Posterior vena cava (tissue), 2 donors: ENCODE measurements at regions not wholly inside any gene's neighbourhood (a gene's known extent, or its start where the extent isn't known, plus 50 kb on each side); places are given as distances from the start of the nearest gene placed in this dataset.

Experiments
- DNase-seq: peaks from one replicate; pipeline ENCODE4 v3.0.0-alpha.2; 2020; ENCODE audit warnings: low spot score
- intact Hi-C, 2 donors: fragments of 100-400 bp; cut with DNase I; formaldehyde crosslinking; loops; one replicate each; pipeline versions ENCODE4 v1.14.1 to v1.14.2; 2022 to 2023
- donor health status: DM: yes; HTN: yes; CAD: no.
- donor health status: DM: yes; HTN: yes; CAD: no.

DNA sequence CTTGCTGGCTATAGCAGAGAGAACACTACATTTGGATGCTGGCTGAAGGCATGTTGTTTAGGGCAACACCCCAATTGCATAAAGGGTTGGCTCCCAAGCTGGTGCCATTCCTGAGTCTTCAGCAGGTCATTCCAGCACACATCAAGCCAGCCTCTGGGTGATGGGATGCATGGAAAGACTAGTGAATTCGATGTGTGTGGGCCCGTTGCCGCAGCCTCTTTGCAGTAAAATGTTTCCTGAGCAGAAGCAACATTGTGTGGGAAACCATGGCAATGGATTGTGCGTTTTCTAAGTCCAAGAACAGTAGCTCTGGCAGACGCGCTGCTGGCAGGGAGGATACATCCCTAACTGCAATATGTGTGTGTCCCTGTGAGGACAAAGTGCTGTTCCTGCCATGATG is 142.4 kb upstream of the SLC24A3 start:
- DNase-seq: no peak

DNA sequence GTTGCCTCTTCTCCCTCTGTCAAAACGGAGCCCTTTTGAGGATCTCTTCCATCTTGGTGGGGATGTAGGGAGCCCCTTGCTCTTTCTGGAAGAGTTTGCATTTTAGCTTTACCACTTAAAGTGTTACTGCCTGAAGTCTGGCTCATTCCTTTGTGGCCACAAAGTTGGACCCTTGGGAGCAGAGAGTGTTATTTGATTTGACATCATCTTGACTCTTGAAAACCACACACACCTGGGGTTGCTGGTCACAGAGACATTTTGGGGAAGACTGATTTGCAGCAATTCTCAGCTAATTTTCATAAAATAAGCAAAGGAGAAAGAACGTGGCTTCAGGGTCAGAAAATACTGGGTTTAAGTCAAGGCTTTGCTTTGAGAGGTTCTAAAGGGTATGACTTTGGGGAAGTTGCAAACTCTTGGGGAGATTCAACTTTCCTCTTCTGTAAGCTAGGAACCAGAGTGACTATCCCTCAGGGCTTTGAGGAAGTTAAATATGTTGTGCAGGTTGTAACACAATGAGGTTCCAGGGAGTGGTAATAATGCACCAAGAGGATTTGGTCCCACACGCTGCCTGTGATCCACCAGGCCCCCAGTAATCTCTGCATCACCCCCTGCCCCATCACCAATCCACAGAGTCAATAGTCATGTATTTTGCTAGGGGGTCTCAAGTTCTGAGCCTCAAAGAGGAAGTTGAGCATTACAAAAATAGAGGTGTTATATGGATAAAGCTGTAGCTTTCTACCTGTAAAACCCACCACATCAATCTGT is 141.6 kb upstream of the SLC24A3 start:
- intact Hi-C loops: no loop called here
- no peak for DNase-seq

More for the DNA sequence above, 142.4 kb upstream of the SLC24A3 start:
- intact Hi-C loops: no loop called here

DNA sequence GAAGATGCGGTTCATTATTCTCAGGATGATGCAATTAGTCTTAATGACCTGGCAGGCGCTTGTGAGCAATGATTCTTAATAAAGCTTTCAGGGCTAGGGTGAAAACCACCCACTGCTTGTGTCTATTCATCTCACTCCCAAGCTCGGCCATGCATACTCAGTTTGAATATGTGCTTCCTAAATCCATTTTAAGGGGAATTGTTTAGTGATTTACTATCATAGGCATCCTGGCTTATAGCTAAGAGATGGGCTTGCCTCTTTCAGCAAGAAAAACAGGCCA is 141.1 kb upstream of the SLC24A3 start:
- DNase-seq: no peak
- intact Hi-C loops: no loop called here

DNA sequence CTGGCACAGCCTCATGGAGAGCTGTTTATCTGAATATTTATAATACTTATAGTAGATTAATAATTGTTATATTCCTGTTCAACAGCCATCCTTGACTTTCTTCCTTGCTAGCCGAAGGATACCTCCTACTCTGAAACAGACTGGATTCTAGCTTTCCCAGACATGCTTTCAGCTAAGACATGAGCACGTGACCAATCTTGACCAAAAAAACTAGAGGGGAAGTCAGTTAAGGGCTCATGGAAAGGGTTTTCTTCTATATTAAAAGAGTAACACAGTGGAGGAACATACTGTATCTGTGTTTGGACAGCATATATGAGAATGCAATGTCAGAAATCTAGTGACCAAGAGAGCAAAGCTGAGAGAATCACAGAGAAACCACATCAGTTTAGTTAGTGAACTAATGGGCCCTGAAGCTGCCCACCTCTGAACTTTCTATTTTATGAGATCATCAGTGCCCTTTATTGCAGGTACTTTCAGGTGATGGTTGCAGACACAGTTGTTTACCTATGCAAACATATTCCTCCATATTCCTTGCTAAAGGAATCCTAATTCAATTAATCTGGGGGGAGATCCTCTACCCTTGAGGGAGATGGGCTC is 140.4 kb upstream of the SLC24A3 start:
- intact Hi-C loops: no loop called here
- no peak for DNase-seq

DNA sequence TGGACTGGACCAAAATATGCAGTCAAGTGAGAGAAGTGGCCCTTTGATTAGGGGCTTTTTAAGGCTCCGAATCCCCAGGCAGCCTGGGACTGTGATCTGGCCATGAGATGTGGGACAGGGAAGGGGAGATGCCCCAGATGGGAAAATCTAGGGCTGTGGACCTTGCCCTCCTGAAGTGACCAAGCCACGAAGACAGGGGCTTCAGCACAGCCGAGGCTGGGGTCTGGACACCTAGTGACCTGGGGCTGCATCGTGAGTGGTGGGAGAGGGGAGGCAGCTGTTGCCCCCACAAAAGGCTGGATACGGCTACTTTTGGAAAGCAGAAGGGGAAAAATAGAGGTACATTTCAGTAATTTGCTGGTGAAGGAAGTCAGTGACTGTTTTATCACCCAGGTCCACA is 139.5 kb upstream of the SLC24A3 start:
- DNase-seq: no peak
- intact Hi-C loops: no loop called here

DNA sequence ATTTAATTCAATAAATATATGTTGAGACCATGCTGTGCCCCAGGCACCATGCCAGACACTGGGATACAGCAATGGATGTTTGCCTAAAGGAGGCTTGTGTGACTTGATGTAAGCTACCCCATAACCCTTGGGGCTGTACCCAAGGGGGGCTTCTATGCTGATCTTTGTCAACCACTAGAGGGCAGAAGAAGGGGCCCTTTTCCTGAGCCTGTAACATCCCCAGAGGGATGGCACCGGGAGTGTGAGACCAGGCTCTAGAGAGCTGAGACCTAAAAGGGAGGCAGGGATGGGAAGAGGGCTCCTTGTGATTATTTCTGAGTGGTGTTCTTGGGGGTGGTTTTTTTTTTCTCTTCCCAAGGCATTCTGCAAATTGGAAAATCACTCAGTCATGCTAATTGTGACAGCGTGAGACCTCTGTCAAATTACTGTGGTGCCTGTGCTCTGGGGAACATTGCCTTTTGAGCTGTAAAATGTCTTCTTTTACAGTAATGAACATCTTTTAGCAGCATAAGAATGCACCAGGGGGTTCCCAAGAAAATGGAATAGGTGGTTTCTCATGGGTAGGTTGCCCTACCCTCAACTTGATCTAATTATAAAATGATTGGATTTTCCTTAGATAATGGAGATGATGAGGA is 138.7 kb upstream of the SLC24A3 start:
- DNase-seq: no peak
- intact Hi-C loops: no loop called here

DNA sequence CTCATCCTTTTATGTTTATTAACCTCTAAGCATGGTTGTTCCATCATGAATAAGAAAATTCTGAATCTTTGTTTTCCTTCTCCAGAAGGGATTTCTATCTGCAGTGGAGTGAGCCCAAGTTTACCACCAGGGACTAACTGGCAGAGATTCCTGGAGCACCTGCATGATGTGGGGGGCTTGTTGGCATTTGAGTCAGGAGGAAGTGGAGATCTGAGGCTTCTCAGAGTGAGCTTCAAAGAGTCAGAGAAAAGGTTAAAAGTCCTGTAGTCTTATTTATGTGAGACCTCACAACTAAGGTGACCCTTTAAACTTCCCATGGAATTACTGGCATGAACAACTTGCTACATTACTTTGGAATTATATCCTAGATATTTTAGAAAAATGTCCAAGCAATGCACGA is 138.1 kb upstream of the SLC24A3 start:
- no peak for DNase-seq
- intact Hi-C loops: no loop called here

DNA sequence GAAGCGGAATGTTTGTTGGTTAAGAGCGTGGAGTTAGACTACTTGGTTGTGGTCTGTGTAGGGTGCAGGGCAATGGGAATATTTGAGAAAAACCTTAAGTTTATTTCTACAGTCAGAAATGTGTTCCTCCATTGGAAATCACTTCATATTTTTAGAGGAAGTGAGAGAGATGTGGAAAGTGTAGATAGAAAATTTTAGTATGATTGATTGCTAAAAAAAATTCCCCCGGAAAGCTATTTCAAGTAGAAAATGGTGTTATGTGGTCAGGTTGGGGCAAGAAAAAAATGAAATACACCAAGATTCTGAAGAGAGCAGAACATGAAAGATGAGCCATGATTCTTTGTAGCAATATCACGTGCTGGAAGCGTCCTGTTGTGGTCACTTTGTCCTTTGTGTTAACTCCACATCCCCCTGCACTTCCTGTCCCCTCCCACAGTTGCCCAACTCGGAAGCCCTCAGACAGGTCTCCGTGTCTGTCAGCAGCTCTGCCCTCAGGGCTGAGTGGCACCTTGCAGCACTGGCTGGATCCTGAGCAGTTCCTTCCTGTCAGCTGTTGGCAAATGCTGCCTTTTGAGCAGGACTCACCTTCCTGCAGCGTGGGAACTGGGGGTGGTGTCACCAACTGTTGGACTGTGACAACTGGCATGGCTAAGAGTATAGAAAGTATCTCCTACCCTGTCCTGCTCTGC is 137.5 kb upstream of the SLC24A3 start:
- no peak for DNase-seq
- intact Hi-C loops: no loop called here

DNA sequence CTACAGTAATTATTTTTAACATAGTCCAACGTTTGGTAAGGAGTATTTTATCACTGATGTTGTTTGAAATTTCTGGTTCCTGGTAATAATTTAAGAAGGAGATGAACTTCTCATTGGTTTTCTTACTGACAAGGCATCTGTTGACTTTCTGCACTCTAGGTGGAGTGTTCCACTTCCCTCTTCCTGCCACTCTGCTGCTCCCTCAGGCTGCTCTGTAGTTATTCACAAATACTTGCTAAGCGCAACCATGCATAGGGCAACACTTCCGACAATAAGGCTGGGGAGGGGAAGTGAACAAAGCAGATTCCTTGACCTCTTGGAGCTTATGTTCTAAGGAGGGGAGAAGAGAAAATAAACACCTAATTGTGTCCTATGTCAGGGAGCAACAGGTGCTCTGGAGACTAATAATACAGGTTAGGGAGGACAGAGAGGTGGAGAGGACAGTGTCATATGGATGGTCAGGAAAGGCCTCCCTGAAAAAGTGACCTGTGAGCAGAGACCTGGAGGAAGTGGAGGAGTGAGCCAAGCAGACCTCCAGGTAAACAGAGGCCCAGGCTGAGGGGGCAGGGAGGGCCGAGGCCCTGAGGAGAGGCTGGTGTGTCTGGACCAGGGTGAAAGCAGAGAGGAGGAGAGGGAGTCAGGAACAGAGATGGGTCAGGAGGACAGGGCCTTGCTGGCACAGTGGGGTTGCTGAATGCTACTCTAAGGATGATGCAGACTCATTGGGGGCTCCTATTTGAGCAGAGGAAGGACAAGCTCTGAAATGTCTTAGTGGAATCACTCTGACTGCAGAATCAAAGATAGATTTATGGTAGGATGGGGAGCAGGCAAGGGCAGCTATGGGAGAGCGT is 134.8 kb upstream of the SLC24A3 start:
- DNase-seq: no peak
- intact Hi-C loops: no loop called here

DNA sequence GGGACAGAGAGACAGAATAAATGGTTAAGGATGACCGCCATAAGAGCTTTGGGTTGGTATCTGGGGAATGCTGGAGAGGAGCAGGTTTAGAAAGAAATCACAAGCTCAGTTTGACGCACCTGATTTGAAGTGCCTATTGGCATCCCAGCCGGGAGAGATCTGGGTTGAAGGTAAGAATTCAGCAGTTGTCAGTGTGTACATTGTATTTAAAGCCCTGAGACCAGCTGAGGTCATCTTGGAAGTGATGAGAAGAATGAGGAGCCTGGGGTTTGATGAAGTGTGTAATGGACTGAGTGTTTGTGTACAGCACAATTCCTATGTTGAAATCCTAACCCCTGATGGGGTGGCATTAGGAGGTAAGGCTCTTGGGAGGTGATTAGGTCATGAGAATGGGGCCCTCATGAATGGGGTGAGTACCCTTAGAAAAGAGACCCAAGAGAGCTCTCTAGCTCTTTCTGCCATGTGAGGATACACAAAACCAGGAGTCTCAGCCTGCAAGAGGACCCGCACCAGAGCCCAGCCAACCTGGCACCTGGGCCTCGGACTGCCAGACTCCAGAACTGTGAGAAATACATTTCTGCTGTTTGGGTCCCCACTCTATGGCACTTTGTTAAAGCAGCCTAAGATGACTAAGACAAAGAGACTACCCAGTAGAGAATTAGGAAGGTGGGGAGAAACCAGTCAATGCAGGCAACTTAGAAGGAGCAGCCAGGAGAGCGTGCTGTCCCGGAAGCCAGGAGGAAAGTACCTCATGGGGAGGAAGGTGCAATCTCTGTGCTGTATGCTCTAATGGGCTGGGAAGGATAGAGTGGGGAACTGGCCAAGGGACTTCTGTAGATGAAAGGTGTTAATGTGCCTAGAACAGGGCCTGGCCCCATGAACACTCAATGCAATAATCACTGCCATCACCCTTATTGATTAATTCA is 133.7 kb upstream of the SLC24A3 start:
- DNase-seq: no peak
- intact Hi-C loops: no loop called here

DNA sequence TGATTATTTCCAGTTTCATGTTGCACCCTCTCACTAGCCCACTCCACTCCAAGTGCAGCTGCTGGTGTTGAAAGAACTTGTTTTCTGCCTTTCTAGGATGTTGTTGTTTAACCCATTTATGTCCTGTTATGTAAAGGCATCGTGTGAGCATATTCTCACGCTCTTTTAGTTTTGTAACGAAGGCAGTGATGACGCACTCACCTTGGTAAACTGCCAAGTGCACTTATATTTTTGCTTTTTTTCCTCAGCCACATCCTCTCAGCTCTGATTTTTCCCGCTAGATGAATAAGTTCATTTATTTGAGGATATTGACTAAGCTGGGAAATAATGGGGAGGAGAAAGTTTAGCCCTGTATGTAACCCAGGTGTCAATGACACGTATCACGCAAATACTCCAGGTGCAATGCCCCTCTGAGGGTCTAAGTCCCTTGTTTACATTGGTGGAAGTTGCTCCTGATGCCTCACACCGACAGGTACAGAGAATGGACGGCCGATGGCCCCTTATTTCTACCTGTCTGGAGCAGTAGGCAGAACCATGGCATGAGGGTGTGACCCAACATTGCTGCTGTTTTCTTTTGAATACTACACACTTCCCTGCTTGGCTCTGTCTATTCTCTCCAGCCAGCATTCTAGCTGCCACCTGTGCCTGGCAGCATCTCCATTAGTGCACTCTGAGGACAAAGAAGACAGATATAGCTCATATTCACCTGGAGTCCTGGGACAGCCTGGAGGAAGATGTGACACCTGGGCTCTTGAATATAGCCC is 132.7 kb upstream of the SLC24A3 start:
- no peak for DNase-seq
- intact Hi-C loops: no loop called here

DNA sequence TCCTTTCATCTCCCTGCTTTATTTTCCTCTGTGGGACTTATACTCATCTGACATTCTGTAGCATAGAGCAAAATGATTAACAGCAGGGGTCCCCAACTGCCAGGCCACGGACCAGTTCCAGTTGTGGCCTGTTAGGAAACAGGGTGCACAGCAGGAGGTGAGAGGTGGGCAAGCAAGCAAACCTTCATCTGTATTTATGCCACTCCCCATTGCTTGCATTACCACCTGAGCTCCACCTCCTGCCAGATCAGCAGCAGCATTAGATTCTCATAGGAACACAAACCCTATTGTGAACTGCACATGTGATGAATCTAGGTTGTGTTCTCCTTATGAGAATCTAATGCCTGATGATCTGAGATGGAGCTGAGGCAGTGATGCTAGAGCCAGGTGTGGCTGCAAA is 130.5 kb upstream of the SLC24A3 start:
- no peak for DNase-seq
- intact Hi-C loops: no loop called here

DNA sequence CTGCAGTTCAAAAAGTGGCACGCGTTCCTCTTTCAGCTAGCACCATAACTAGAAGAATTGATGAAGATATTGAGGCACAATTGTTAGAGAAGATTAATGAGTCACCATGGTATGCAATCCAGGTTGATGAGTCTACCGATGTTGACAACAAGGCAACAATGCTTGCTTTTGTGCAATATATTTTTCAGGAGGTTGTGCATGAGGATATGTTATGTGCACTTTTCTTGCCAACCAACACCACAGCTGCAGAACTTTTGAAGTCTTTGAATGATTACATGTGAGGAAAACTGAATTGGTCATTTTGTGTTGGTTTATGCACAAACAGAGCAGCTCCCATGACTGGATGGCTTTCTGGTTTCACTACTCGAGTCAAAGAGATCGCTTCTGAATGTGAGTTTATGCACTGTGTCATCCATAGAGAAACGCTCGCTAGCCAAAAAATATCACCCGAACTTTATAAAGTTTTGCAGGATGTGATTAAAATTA is 129.3 kb upstream of the SLC24A3 start:
- intact Hi-C loops: no loop called here

DNA sequence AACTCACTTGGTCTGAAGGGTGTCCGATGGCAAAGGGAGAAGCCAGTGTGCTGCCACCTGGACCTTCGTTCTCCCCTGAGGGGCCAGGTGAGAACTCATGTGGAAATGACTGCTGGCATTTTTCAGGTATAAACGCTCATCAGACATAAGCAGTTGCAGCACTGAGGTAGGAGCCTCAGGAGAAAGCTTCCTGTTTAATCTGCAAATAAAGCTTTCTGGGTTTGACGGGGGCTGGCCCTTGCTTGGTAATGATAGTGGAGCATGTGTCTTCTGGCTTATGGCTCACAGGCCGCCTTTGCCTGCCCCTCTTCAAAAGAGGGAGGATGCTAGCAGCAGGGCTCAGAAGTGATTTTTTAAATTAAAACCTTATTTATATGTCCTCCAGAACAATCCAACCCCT is 122.1 kb upstream of the SLC24A3 start:
- DNase-seq: no peak
- intact Hi-C loops: no loop called here

More for the DNA sequence above, 129.3 kb upstream of the SLC24A3 start:
- no peak for DNase-seq

DNA sequence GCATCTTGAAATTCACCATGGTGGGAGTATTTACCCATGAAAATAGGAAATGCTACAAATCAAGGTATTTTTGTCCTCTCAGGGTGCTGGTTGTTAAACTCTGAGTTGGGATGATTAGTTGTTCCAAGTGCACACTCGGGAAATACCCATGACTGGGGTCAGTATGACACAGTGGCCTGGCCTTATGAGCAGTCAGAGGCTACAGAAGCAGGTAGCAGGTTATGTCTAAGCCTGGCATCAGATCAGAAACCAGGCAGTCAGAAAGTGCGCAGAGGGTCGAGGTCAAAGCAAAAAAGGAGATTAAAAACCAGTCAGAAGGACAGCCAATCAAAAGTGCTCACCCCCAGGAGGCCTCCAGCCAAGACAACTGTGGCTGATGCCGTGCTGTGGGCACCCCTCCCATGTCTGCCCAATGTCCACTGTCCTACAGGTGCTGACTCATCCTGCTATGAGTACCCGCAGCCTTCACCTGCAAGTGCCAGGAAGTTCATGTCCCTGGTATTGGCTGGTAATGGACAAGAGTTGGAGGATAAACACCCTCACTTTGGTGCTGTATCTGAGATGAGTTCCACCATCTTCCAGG is 117.4 kb upstream of the SLC24A3 start:
- intact Hi-C loops: no loop called here
- no peak for DNase-seq

DNA sequence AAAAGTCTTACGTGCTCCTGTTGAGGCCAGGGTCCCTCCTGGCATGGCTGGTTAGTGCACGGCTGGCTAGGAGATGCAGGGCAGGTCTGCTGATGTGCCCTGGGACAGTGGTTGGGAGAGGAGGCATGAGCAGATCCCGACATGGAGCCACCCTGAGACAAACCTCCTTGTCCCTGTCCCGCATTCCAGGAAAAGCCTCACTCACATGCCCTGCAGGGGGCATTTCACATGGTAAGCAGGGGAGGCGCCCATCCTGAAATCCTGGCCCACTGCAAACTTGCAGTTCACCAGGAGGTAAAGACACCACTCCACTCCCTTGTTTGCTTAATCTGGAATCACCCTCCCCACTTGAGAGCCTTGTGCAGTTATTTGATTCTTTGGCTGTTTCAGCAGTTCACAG is 116.7 kb upstream of the SLC24A3 start:
- intact Hi-C loops: no loop called here

DNA sequence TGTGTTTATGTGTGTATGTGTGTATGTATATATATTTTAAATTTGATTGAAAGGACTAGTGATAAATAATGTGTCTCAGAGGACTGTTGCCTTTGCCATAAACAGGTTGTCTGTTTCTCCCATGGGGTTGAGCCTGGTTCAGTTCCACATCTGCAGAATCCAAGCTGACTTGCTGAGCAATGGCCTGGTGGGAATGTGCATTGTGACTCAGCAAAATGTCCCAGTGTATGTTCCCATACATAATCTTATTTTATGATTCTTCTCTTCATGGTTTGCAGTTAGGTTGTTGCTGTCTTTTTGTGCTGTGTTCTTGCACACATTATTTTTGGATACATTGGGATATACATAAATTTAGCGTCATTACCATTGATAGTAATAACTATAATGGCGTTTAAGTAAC is 115.6 kb upstream of the SLC24A3 start:
- intact Hi-C loops: no loop called here

More for the DNA sequence above, 116.7 kb upstream of the SLC24A3 start:
- no peak for DNase-seq

More for the DNA sequence above, 115.6 kb upstream of the SLC24A3 start:
- no peak for DNase-seq
